ENCODE measurements at regions not wholly inside any gene's neighbourhood (a gene's known extent, or its start where the extent isn't known, plus 50 kb on each side); places are given as distances from the start of the nearest gene placed in this dataset.

DNA sequence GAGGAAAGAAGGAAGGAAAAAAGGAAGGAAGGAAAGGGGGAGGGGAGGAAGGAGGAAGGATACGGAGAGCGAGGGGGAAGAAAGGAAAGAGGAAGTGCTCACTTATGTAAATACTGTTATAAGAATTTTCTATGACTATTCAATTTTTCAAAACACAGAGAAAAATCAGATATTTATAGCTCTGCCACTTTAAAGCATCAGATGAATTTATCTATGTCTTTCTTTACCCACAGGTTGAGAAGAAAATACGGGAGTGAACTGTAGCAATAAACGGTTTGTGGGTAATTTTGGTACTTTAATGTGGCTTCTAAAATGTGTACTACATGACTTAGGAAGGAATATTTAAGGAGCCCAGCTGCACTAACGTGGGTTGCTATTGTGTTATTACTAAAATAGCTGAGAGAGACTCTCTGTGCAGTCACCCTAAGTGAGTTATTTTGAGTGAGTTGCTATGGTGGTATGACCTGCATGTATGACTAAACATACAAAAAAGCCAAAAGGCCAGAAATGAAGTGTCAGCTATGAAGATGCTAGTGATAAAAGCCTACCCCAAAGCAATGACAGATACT, 225.5 kb downstream of the SOD2 start:
- Histone ChIP-seq H3K27me3 (ENCODE audit: low read length) (no peaks in the 10 kb centered on the region), H4K20me1 (ENCODE audit: insufficient read depth, low read depth, low read length) (no peaks in the 10 kb centered on the region), H3K36me3 (ENCODE audit: insufficient read depth, low read length) (peaks cover 2% of the 10 kb centered on the region; the same call in 1 of the 2 replicates), H2AFZ (ENCODE audit: low read length) (peak overlapping the region; percentile 3; the same call in 1 of the 2 replicates), H3K9ac (ENCODE audit: low read length) (peak overlapping the region; percentile 70), H3K79me2 (ENCODE audit: low read length) (no peaks in the 10 kb centered on the region), H3K4me3 (ENCODE audit: low read length) (peak overlapping the region; percentile 46), H3K9me3 (ENCODE audit: low read length) (peaks cover 9% of the 10 kb centered on the region; the same call in 1 of the 2 replicates), H3K9me2 (replicated peaks; ENCODE audit: insufficient read depth, low read length) (no peaks in the 10 kb centered on the region), H3K4me2 (ENCODE audit: low read depth, low read length, poor library complexity, severe bottlenecking) (peak overlapping the region; percentile 77), H3K27ac (ENCODE audit: low read length) (peak overlapping the region; percentile 100), H3K4me1 (ENCODE audit: low read length) (peaks cover 72% of the 10 kb centered on the region)
- DNase-seq, result peak; percentile 96

DNA sequence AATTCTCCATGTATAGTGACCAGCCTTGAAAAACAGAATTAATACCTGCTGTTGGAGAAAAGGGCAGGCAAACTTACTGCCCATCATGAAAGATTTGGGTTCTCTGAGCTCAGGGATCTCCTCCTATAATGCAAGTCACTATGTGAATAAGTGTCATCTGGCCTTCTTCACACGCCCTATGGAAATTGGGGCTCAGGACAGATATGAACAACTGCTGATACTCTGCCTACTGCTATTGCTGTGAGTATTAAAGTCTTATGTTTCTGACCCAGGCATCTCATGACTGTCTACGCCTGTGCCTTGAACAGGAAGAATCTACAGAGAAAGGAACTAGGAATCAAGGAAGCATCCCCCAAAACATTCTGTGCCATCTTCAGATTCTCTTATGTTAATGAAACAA, 226.1 kb downstream of the SOD2 start:
- Histone ChIP-seq H2AFZ (ENCODE audit: low read length) (peak overlapping the region; percentile 3; the same call in 1 of the 2 replicates), H3K4me1 (ENCODE audit: low read length) (peaks cover 78% of the 10 kb centered on the region), H3K4me2 (ENCODE audit: low read depth, low read length, poor library complexity, severe bottlenecking) (peak overlapping the region; percentile 77), H3K27me3 (ENCODE audit: low read length) (no peaks in the 10 kb centered on the region), H3K27ac (ENCODE audit: low read length) (peak overlapping the region; percentile 100), H3K9me2 (replicated peaks; ENCODE audit: insufficient read depth, low read length) (no peaks in the 10 kb centered on the region), H4K20me1 (ENCODE audit: insufficient read depth, low read depth, low read length) (no peaks in the 10 kb centered on the region), H3K79me2 (ENCODE audit: low read length) (no peaks in the 10 kb centered on the region), H3K36me3 (ENCODE audit: insufficient read depth, low read length) (peaks cover 2% of the 10 kb centered on the region; the same call in 1 of the 2 replicates), H3K9me3 (ENCODE audit: low read length) (peaks cover 9% of the 10 kb centered on the region; the same call in 1 of the 2 replicates), H3K4me3 (ENCODE audit: low read length) (peak overlapping the region; percentile 46), H3K9ac (ENCODE audit: low read length) (peak overlapping the region; percentile 70)
- DNase-seq, result peak; percentile 84

- no peak overlapping the region for H3K4me2 ChIP-seq (ENCODE audit: low read depth, low read length, poor library complexity, severe bottlenecking)
- no peaks in the 10 kb centered on the region for H3K27me3 ChIP-seq (ENCODE audit: low read length)
- no peak for DNase-seq
- H3K9me3 ChIP-seq (ENCODE audit: low read length), result no peaks in the 10 kb centered on the region
- no peaks in the 10 kb centered on the region for H3K36me3 ChIP-seq (ENCODE audit: insufficient read depth, low read length)
- H4K20me1 ChIP-seq (ENCODE audit: insufficient read depth, low read depth, low read length), result no peaks in the 10 kb centered on the region
- no peaks in the 10 kb centered on the region for H3K9me2 ChIP-seq (replicated peaks; ENCODE audit: insufficient read depth, low read length)
- H3K79me2 ChIP-seq (ENCODE audit: low read length), result no peaks in the 10 kb centered on the region
- H3K4me1 ChIP-seq (ENCODE audit: low read length), result peaks cover 98% of the 10 kb centered on the region
- H2AFZ ChIP-seq (ENCODE audit: low read length), result peak overlapping the region; percentile 72; the same call in 1 of the 2 replicates
- H3K9ac ChIP-seq (ENCODE audit: low read length), result peak overlapping the region; percentile 21; the same call in 1 of the 2 replicates
- H3K27ac ChIP-seq (ENCODE audit: low read length), result peak overlapping the region; percentile 100
- no peak overlapping the region for H3K4me3 ChIP-seq (ENCODE audit: low read length)
Measured at GRCh38 chr6:159464816-159465215, 228.2 kb downstream of the SOD2 start.

- Histone ChIP-seq H3K79me2 (ENCODE audit: low read length) (no peaks in the 10 kb centered on the region), H3K27ac (ENCODE audit: low read length) (peak overlapping the region; percentile 100), H4K20me1 (ENCODE audit: insufficient read depth, low read depth, low read length) (no peaks in the 10 kb centered on the region), H3K36me3 (ENCODE audit: insufficient read depth, low read length) (no peaks in the 10 kb centered on the region), H2AFZ (ENCODE audit: low read length) (peak overlapping the region; percentile 47; the same call in 1 of the 2 replicates), H3K4me1 (ENCODE audit: low read length) (peaks cover 84% of the 10 kb centered on the region), H3K4me2 (ENCODE audit: low read depth, low read length, poor library complexity, severe bottlenecking) (peak overlapping the region; percentile 66), H3K4me3 (ENCODE audit: low read length) (peak overlapping the region; percentile 45; the same call in 1 of the 2 replicates), H3K9me3 (ENCODE audit: low read length) (no peaks in the 10 kb centered on the region), H3K9me2 (replicated peaks; ENCODE audit: insufficient read depth, low read length) (no peaks in the 10 kb centered on the region), H3K27me3 (ENCODE audit: low read length) (no peaks in the 10 kb centered on the region), H3K9ac (ENCODE audit: low read length) (peak overlapping the region; percentile 54; the same call in 1 of the 2 replicates)
- DNase-seq, result peak; percentile 92
Measured at GRCh38 chr6:159463119-159463829, 229.8 kb downstream of the SOD2 start.

DNA sequence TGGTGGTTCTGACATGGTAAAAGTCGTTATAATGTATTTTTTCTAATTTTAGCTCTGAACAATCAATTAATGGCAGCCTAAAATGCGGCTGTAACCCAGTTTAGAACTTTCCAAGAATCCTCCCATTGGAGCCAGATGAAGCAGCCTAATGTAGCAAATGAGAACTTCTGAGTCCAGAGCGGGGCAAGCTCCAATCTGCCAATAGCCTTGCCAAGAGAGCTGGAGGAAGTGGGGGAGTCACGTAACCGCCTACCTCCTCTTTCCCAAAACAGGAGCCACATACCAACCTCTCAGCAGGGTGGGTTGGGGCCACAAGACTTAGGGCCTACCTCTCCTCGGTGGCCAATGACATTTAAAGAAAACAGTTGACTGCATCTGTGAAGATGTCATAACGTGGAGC, 230.6 kb downstream of the SOD2 start:
- H2AFZ ChIP-seq (ENCODE audit: low read length), result no peak overlapping the region
- peak overlapping the region; percentile 54 for H3K9ac ChIP-seq (ENCODE audit: low read length)
- no peaks in the 10 kb centered on the region for H3K27me3 ChIP-seq (ENCODE audit: low read length)
- peak overlapping the region; percentile 45 for H3K4me3 ChIP-seq (ENCODE audit: low read length)
- H3K9me2 ChIP-seq (replicated peaks; ENCODE audit: insufficient read depth, low read length), result no peaks in the 10 kb centered on the region
- no peaks in the 10 kb centered on the region for H4K20me1 ChIP-seq (ENCODE audit: insufficient read depth, low read depth, low read length)
- peak overlapping the region; percentile 100 for H3K27ac ChIP-seq (ENCODE audit: low read length)
- no peaks in the 10 kb centered on the region for H3K79me2 ChIP-seq (ENCODE audit: low read length)
- H3K9me3 ChIP-seq (ENCODE audit: low read length), result no peaks in the 10 kb centered on the region
- DNase-seq, result peak; percentile 73
- H3K4me2 ChIP-seq (ENCODE audit: low read depth, low read length, poor library complexity, severe bottlenecking), result peak overlapping the region; percentile 66
- no peaks in the 10 kb centered on the region for H3K36me3 ChIP-seq (ENCODE audit: insufficient read depth, low read length)
- peaks cover 76% of the 10 kb centered on the region for H3K4me1 ChIP-seq (ENCODE audit: low read length)

GRCh38 chr6:159461998-159462397, 231.0 kb downstream of the SOD2 start:
- Histone ChIP-seq H3K9me3 (ENCODE audit: low read length) (no peaks in the 10 kb centered on the region), H4K20me1 (ENCODE audit: insufficient read depth, low read depth, low read length) (no peaks in the 10 kb centered on the region), H3K4me1 (ENCODE audit: low read length) (peaks cover 72% of the 10 kb centered on the region), H3K9me2 (replicated peaks; ENCODE audit: insufficient read depth, low read length) (no peaks in the 10 kb centered on the region), H3K27ac (ENCODE audit: low read length) (peak overlapping the region; percentile 100), H3K4me3 (ENCODE audit: low read length) (peak overlapping the region; percentile 45), H3K27me3 (ENCODE audit: low read length) (no peaks in the 10 kb centered on the region), H3K79me2 (ENCODE audit: low read length) (no peaks in the 10 kb centered on the region), H2AFZ (ENCODE audit: low read length) (no peak overlapping the region), H3K4me2 (ENCODE audit: low read depth, low read length, poor library complexity, severe bottlenecking) (peak overlapping the region; percentile 66), H3K36me3 (ENCODE audit: insufficient read depth, low read length) (no peaks in the 10 kb centered on the region), H3K9ac (ENCODE audit: low read length) (peak overlapping the region; percentile 54)
- peak; percentile 93 for DNase-seq

DNA sequence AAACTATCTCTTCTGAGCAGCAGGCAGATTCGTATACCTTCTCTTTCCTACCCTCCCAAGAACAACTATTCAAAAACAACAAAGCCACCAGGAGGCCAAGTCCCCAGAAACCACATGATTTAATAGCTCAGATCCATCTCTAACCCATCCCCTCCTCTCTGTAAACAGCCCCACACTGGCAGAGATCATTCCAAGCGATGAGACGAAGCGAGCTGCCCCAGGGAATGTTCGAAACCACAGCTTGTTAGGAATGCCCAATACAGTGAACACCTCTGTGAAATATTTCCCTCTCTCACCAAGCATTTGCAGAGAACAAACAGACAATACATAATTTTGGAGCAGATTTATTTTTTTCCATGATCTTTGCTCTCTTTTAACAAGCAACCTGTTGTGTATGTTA, 231.8 kb downstream of the SOD2 start:
- Histone ChIP-seq H3K79me2 (ENCODE audit: low read length) (no peaks in the 10 kb centered on the region), H3K9me2 (replicated peaks; ENCODE audit: insufficient read depth, low read length) (no peaks in the 10 kb centered on the region), H3K4me3 (ENCODE audit: low read length) (peak overlapping the region; percentile 45), H2AFZ (ENCODE audit: low read length) (peak overlapping the region; percentile 84), H3K9ac (ENCODE audit: low read length) (peak overlapping the region; percentile 52), H3K9me3 (ENCODE audit: low read length) (no peaks in the 10 kb centered on the region), H3K4me2 (ENCODE audit: low read depth, low read length, poor library complexity, severe bottlenecking) (peak overlapping the region; percentile 66), H3K27me3 (ENCODE audit: low read length) (no peaks in the 10 kb centered on the region), H3K36me3 (ENCODE audit: insufficient read depth, low read length) (no peaks in the 10 kb centered on the region), H3K4me1 (ENCODE audit: low read length) (peaks cover 64% of the 10 kb centered on the region), H3K27ac (ENCODE audit: low read length) (peak overlapping the region; percentile 100), H4K20me1 (ENCODE audit: insufficient read depth, low read depth, low read length) (no peaks in the 10 kb centered on the region)
- no peak for DNase-seq

DNA sequence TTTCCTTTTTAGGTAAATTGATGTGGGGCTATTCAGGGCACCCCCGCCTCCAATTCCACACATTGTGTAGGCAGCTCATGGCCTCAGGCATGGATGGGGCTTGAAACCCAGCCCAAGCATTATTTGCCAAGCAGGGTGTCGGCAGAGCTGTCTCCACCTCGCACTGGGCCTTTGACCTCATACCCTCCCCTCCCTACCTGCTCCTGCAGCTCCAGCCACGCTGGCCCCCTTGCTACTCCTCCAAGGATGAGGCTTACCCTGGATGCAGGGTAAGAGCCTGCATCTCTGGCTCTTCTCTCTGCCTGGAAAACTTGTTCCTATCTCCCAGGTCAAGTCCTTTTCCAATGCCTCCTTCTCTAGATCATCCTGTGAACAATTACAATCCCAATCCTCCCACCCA, 232.6 kb downstream of the SOD2 start:
- no peaks in the 10 kb centered on the region for H3K9me2 ChIP-seq (replicated peaks; ENCODE audit: insufficient read depth, low read length)
- no peaks in the 10 kb centered on the region for H3K36me3 ChIP-seq (ENCODE audit: insufficient read depth, low read length)
- H4K20me1 ChIP-seq (ENCODE audit: insufficient read depth, low read depth, low read length), result no peaks in the 10 kb centered on the region
- no peak for DNase-seq
- peak overlapping the region; percentile 100 for H3K27ac ChIP-seq (ENCODE audit: low read length)
- peak overlapping the region; percentile 84; the same call in 1 of the 2 replicates for H2AFZ ChIP-seq (ENCODE audit: low read length)
- H3K9me3 ChIP-seq (ENCODE audit: low read length), result no peaks in the 10 kb centered on the region
- no peak overlapping the region for H3K4me3 ChIP-seq (ENCODE audit: low read length)
- H3K4me1 ChIP-seq (ENCODE audit: low read length), result peaks cover 58% of the 10 kb centered on the region
- no peaks in the 10 kb centered on the region for H3K27me3 ChIP-seq (ENCODE audit: low read length)
- peak overlapping the region; percentile 52; the same call in 1 of the 2 replicates for H3K9ac ChIP-seq (ENCODE audit: low read length)
- no peaks in the 10 kb centered on the region for H3K79me2 ChIP-seq (ENCODE audit: low read length)
- H3K4me2 ChIP-seq (ENCODE audit: low read depth, low read length, poor library complexity, severe bottlenecking), result no peak overlapping the region

Data from Karpas-422 (cell line).